ENCODE measurements at regions not wholly inside any gene's neighbourhood (a gene's known extent, or its start where the extent isn't known, plus 50 kb on each side); places are given as distances from the start of the nearest gene placed in this dataset.

- DNase-seq (ENCODE audit: low read depth), result no peak
Measured at GRCh38 chrX:10021461-10022272, 54.5 kb downstream of the CLDN34 start.

DNA sequence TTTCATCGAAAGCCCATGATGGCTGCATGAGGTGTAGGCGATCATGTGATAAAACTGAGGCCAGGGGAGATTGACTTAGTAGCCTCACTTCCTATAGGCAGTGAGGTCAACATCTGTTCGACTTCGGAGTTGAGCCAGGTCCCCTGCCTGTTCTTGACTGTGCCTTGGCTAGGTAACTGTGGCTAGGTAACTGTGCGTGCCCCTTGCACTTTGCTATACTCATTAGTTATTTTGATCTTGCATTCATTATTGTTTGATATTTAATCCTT lies 55.0 kb downstream of the CLDN34 start:
- no peak for DNase-seq (ENCODE audit: low read depth)

DNA sequence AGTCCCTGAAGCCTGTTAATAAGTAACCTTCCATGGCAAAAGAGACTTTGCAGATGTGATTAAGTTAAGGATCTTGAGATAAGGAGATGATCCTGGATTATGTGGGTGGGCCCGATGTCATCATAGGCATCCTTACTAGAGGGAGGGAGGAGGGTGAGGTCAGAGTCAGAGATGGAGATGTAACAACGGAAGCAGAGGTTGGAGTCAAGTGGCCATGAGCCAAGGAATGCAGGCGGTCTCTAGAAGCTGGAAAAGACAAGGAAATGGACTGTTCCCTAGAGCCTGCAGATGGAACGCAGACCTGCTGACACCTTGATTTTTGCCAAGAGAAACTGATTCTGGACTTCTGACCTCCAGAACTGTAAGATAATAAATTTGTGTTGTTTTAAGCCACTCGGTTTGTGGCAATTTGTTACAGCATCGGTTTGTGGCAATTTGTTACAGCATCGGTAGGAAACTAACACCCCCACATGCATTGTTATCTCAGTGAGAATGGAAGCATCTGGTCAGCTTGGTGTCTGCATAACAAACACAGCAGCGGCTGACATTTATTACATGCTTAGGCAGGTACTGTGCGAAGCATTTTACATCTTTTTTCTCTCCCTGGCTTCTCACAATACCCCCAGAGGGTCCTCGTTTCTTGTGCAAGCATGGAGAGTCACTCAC lies 55.6 kb downstream of the CLDN34 start:
- no peak for DNase-seq (ENCODE audit: low read depth)

DNA sequence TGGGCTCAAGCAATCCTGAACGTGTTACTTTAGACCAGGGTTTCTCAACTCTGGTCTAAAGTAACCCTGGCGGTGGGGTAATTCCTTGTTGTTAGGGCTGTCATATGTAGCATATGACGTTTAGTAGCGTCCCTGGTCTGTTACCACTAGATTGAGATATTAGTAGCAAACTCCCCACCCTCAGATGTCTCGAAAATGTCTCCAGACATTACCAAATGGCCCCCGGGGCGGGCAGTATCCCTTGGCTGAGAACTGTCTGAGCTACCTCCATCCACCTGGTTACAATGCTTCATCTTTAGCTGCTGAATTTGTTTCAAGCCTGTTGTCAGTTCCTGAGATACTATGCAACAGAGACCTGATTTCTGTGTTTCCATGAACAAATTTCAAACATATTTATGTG lies 56.7 kb downstream of the CLDN34 start:
- DNase-seq (ENCODE audit: low read depth), result no peak

DNA sequence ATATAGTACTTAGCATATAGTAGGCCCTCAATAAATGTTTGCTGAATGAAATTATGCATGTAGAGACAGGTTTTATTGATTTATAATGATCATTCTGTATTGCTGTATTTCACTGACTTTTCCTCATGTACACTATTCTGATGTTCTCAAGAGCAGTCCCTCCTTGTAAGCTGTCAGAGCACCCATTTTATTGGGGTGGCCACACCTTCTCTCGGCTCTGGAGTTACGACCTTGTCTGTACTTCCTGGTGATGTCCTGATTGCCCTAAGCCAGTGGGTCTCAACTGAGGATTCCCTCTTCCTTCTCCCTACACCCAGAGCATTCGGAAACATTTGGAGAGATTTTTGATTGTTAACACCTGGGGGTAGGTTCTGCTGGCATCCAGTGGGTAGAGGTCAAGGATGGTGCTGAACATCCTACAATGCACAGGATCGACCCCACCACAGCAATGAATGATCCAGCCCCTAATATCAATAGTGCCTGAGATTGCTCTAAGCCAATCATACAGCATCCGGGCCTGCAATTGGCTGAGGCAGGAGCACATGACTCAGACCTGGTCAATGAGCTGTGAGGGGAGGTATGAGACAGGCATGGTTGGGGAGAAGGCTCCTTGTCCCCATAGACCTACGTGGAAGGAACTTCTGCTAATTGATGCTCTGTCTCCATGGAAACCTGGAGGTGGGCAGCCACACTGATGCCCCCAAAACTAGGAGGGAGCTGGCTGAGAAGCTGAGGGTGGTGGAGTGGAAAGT lies 58.8 kb downstream of the CLDN34 start:
- DNase-seq (ENCODE audit: low read depth), result no peak

- no peak for DNase-seq (ENCODE audit: low read depth)
Measured at GRCh38 chrX:10028283-10029104, 61.3 kb downstream of the CLDN34 start.

DNA sequence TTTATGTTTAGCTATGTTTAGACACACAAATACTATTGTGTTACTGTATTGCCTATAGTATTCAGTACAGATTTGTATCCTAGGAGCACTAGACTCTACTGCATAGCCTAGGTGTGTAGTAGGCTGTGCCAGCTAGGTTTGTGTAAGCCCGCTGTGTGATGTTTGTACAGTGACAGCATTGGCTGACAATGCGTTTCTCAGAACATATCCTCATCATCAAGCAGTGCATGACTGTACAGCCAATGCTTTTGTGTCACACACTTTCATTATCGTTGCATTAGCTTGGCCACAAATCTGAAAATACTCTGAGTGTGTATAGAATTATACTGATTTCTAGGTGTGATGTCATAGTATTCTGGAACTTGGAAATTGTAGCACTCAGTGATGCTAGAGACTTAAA lies 63.4 kb downstream of the CLDN34 start:
- no peak for DNase-seq (ENCODE audit: low read depth)

DNA sequence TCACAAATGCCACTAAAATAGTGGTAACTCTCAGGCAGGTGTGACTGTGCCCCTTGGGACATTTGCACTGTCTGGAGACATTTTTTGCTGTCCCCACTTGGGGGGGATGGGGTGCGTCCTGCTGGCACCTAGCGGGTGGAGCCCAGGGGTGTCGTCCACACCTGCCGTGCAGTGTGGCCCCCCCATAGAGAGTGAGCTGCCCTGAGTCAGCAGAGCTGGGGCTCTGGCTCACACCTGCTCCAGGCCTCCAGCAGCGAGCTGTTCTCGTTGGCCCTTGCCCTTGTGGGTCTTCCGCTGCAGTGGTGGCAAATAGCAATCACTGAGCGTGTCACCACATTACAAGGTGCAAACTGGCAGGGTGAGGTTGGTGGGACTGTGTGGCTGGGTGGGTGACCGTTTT lies 64.6 kb downstream of the CLDN34 start:
- no peak for DNase-seq (ENCODE audit: low read depth)

DNA sequence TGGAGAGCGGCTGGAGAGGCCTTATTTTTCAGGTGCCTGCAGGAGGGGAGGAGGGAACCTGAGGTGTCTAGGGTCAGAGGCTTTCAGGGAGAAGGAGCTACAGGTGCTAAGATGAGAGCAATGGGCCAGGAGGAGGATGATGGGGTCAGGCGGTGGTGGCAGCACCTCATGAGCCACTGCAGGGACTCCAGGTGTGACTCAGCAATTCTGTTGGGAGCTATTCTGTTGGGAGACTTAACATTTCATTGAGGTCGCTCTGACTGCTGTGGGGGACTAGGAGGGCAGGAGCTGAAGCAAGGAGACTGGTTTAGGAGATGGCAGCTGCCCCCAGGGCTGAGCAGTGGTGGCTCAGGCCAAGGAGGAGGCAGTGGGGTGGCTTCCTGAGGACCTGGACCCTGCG lies 65.0 kb downstream of the CLDN34 start:
- no peak for DNase-seq (ENCODE audit: low read depth)

- no peak for DNase-seq (ENCODE audit: low read depth)
Measured at GRCh38 chrX:10033375-10034007, 66.3 kb downstream of the CLDN34 start.

- DNase-seq (ENCODE audit: low read depth), result no peak
Measured at GRCh38 chrX:10034740-10035260, 67.6 kb downstream of the CLDN34 start.

DNA sequence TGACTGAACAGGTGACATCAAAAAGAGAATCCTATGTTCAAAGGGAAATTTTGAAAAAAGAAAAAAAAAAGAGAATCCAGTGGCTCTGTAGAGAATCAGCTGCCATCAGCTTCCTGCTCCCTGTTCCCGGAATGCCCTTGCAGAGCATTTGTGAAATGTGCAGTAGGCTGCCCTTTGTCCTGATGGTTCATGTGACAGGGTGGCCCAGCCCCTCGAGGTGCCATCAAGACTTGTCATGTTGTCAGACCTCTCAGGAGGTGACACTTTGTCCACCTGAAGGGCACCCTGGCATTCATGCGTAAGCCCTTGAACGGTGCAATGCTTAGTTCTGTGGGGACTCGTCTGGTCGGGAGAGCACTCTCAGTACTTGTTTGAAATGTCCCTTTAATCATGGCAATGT lies 71.4 kb downstream of the CLDN34 start:
- no peak for DNase-seq (ENCODE audit: low read depth)

- DNase-seq (ENCODE audit: low read depth), result peak; percentile 67
Measured at GRCh38 chrX:10039821-10040793, 72.9 kb downstream of the CLDN34 start.

GRCh38 chrX:10040961-10041360 lies 73.8 kb downstream of the CLDN34 start:
- DNase-seq (ENCODE audit: low read depth), result no peak

DNA sequence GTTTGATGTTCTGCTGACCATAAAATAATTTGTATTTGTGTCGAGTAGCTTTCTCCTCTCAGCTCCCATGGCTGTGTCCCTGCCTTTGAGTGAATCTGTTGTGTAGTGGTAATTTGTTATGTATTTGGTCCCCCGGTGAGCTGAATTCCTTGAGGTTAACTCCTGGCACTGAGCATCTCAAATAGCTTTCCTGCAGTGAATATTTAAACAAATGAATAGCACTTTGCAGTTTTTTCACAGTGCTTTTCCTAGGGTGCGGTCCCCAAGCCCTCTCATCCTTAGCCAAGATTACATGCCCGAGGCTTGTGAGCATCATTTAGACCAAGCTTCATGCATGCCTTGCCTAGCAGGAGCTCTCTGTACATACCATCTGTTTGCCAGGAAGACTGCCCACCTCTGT lies 74.2 kb downstream of the CLDN34 start:
- DNase-seq (ENCODE audit: low read depth), result no peak

GRCh38 chrX:10042055-10042454 lies 74.9 kb downstream of the CLDN34 start:
- DNase-seq (ENCODE audit: low read depth), result no peak

- DNase-seq (ENCODE audit: low read depth), result no peak
Measured at GRCh38 chrX:10043386-10043785, 76.2 kb downstream of the CLDN34 start.

- DNase-seq (ENCODE audit: low read depth), result no peak
Measured at GRCh38 chrX:10044021-10044420, 76.9 kb downstream of the CLDN34 start.

- no peak for DNase-seq (ENCODE audit: low read depth)
Measured at GRCh38 chrX:10045327-10046000, 78.3 kb downstream of the CLDN34 start.
